Memory B cell (primary cell): ENCODE measurements at regions not wholly inside any gene's neighbourhood (a gene's known extent, or its start where the extent isn't known, plus 50 kb on each side); places are given as distances from the start of the nearest gene placed in this dataset.
"Not testable (repeated sequence)": the region's sequence is repeated elsewhere in the genome, so short reads cannot be mapped to it uniquely, and the experiment has no call there.

Experiments
- ATAC-seq: fragments of 150-1000 bp; cut with Tn5 transposase; 2 replicates; pipeline ENCODE4 v1.10.0; 2021; ENCODE audit warnings: low read depth, mild to moderate bottlenecking, moderate library complexity
- DNase-seq, 2 donors: peaks; one replicate each; pipeline ENCODE4 v3.0.0; 2022; ENCODE audit warnings: low spot score in 2 of 2
- H3K27ac Mint-ChIP-seq: one replicate; pipeline ENCODE4 v1.8.0; 2022; ENCODE audit warnings: mild to moderate bottlenecking, moderate library complexity, mixed read lengths
- H3K27me3 Mint-ChIP-seq: one replicate; pipeline ENCODE4 v1.8.0; 2022; ENCODE audit warnings: mixed read lengths
- H3K36me3 Mint-ChIP-seq: one replicate; pipeline ENCODE4 v1.8.0; 2022; ENCODE audit warnings: mild to moderate bottlenecking, mixed read lengths
- H3K4me1 Mint-ChIP-seq: one replicate; pipeline ENCODE4 v1.8.0; 2022; ENCODE audit warnings: mixed read lengths
- H3K4me3 Mint-ChIP-seq: one replicate; pipeline ENCODE4 v1.8.0; 2022; ENCODE audit warnings: mild to moderate bottlenecking, moderate library complexity, mixed read lengths
- H3K9me3 Mint-ChIP-seq: one replicate; pipeline ENCODE4 v1.8.0; 2022; ENCODE audit warnings: mixed read lengths

DNA sequence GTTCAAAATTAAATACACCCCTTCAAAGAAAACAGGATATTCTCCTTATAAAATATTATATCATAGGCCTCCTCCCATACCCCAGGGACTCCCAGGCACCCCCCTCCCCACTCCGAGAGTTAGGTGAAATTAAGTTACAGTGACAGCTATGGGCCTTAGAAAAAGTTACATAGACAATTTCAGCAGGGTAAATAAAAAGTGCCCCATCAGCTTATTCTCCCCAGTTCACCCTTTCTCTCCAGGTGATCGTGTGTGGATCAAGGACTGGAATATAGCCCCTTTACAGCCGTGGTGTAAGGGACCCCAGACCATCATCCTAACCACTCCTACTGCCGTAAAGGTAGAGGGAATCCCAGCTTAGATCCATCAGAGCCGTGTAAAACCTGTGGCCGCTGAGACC is 147.6 kb upstream of the FGF16 start:
- H3K9me3 Mint-ChIP-seq, result peaks cover 3% of the 10 kb centered on the region
- no peak for DNase-seq
- H3K36me3 Mint-ChIP-seq, result peaks cover 1% of the 10 kb centered on the region
- H3K4me3 Mint-ChIP-seq, result no peak overlapping the region
- no peak overlapping the region for H3K27ac Mint-ChIP-seq
- no peaks in the 10 kb centered on the region for H3K4me1 Mint-ChIP-seq
- H3K27me3 Mint-ChIP-seq, result no peaks in the 10 kb centered on the region
- ATAC-seq, result no peak

DNA sequence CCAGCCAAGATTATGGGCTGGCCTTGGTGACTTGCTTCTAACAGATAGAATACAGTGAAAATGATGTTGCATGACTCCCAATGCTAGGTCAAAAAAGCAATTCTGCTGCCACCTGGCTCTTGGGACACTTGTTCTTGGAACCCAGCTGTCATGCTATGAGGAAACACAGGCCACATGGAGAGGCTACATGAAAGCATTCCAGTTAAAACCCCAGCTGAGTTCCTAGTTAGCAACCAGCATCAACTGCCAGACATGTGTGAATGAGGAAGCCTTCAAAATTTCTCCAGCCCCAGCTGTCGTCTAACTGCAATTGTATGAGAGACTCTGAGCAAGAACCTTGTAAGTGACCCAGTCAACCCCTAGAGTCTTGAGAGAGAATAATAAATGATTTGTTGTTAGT is 105.2 kb upstream of the FGF16 start:
- no peak for ATAC-seq
- no peaks in the 10 kb centered on the region for H3K36me3 Mint-ChIP-seq
- peaks cover 3% of the 10 kb centered on the region for H3K9me3 Mint-ChIP-seq
- no peak overlapping the region for H3K27ac Mint-ChIP-seq
- no peaks in the 10 kb centered on the region for H3K4me1 Mint-ChIP-seq
- no peak for DNase-seq
- H3K27me3 Mint-ChIP-seq, result no peaks in the 10 kb centered on the region
- no peak overlapping the region for H3K4me3 Mint-ChIP-seq

DNA sequence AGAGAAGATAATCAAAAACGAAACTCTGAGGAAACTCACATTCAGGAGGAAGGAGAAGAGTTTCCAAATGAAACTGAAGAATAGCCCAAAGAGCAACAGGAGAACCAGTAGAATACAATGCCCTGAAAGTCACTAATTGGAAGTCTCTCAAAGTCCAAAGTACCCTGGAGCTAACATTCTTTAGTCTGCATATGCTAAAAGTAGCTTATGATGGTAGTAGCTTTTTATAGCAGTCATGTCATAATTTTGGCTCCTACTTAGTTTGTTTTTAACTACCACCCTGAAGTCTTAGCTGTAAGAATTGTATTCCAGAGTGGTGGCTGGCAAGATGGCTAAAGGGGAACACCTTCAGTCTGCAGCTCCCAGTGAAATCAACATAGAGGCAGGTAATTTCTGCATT is 100.3 kb upstream of the FGF16 start:
- H3K27ac Mint-ChIP-seq, result no peak overlapping the region
- no peak for DNase-seq
- peaks cover 1% of the 10 kb centered on the region for H3K27me3 Mint-ChIP-seq

DNA sequence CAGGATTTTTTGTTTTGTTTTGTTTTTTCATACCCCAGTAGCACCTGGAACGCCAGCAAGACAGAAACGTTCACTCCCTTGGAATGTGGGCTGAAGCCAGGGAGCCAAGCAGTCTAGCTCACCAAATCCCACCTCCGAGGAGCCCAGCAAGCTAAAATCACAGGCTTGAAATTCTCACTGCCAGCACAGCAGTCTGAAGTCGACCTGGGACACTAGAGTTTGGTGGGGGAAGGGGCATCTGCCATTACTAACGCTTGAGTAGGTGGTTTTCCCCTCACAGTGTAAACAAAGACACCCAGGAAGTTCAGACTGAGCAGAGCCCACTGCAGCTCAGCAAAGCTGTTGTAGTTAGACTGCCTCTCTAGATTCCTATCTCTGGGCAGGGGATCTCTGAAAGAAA is 99.6 kb upstream of the FGF16 start:
- no peak for DNase-seq
- H3K36me3 Mint-ChIP-seq, result peaks cover 1% of the 10 kb centered on the region
- no peak overlapping the region for H3K27ac Mint-ChIP-seq
- no peaks in the 10 kb centered on the region for H3K4me1 Mint-ChIP-seq
- peaks cover 7% of the 10 kb centered on the region for H3K9me3 Mint-ChIP-seq
- H3K4me3 Mint-ChIP-seq, result no peak overlapping the region
- H3K27me3 Mint-ChIP-seq, result peaks cover 1% of the 10 kb centered on the region
- ATAC-seq, result no peak

More for the DNA sequence above, 100.3 kb upstream of the FGF16 start:
- Mint-ChIP-seq H3K9me3 (peaks cover 7% of the 10 kb centered on the region), H3K36me3 (peaks cover 1% of the 10 kb centered on the region), H3K4me1 (no peaks in the 10 kb centered on the region), H3K4me3 (no peak overlapping the region)
- ATAC-seq, result no peak

DNA sequence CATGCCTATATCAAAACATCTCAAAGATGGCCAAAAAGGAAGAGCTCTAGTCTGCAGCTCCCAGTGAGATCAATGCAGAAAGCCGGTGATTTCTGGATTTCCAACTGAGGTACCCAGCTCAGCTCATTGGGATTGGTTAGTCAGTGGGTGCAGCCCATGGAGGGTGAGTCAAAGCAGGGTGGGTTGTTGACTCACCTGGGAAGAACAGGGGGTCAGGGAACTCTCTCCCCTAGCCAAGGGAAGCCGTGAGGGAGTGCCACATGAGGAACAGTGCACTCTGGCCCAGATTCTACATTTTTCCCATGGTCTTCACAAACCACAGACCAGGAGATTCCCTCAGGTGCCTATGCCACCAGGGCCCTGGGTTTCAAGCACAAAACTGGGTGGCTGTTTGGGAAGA is 57.3 kb upstream of the FGF16 start:
- Mint-ChIP-seq H3K4me3 (no peak overlapping the region), H3K27me3 (no peaks in the 10 kb centered on the region), H3K9me3 (peaks cover 13% of the 10 kb centered on the region), H3K36me3 (no peaks in the 10 kb centered on the region), H3K27ac (no peak overlapping the region), H3K4me1 (no peaks in the 10 kb centered on the region)
- no peak for ATAC-seq
- no peak for DNase-seq

DNA sequence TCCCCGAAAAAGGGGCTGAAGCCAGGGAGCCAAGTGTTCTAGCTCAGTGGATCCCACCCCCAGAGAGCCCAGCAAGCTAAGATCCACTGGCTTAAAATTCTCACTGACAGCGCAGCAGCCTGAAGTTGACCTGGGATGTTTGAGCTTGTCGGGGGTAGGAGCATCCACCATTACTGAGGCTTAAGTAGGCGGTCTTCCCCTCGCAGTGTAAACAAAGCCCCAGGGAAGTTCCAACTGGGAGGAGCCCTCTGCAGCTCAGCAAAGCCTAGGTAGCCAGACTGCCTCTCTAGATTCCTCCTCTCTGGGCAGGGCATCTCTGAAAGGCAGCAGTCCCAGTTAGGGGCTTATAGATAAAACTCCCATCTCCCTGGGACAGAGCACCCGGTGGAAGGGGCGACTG is 56.8 kb upstream of the FGF16 start:
- H3K27ac Mint-ChIP-seq, H3K4me1 Mint-ChIP-seq, H3K36me3 Mint-ChIP-seq, ATAC-seq, H3K27me3 Mint-ChIP-seq, H3K4me3 Mint-ChIP-seq, DNase-seq: not testable (repeated sequence)
- peaks cover 11% of the 10 kb centered on the region for H3K9me3 Mint-ChIP-seq

DNA sequence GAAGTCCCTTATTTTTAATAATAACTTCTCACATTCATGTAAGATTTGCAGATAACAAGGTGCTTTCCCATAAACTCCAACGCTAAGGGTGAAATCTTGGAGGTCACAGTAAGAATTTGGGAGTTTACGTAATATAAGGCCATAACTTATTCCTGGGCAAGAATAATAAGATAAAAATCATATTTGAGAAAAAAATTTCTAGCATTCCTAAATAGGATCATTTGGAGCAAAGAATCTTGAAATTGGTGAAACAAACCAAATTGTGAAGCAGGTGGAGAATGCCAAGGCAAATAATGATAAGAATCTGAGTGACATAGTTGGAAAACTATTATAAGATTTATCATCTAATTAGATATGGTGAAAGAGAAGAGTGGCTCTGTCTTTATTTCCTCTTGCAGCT is 50.4 kb upstream of the FGF16 start:
- no peak overlapping the region for H3K27ac Mint-ChIP-seq
- DNase-seq, result no peak
- no peak for ATAC-seq
- H3K9me3 Mint-ChIP-seq, result peaks cover 6% of the 10 kb centered on the region
- no peak overlapping the region for H3K4me3 Mint-ChIP-seq
- no peaks in the 10 kb centered on the region for H3K27me3 Mint-ChIP-seq
- no peaks in the 10 kb centered on the region for H3K36me3 Mint-ChIP-seq
- H3K4me1 Mint-ChIP-seq, result no peaks in the 10 kb centered on the region
